ENCODE measurements at regions not wholly inside any gene's neighbourhood (a gene's known extent, or its start where the extent isn't known, plus 50 kb on each side); places are given as distances from the start of the nearest gene placed in this dataset.
A peak's percentile ranks its signal among the peaks of the same experiment; 100 is the strongest.

DNA sequence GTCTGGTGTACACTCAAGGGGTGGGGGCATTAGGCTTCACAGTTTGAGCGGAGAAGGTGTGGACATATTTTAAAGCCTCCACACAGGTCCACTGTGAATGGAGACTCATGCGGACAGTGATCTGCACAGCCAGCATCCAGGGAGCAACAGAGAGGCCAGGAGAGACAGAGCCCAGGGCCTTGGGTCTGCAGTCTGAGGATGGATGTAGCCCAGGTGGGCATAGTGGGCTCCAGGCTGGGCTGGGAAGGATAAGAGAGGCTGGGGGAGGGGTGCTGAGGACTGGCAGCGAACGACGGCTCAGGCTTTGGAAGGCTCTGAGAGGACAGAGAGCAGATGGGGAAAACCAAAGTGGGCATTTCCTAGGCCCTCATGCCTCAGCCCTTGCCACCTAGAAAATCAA lies 128.8 kb downstream of the PAPOLA start:
- Histone ChIP-seq H3K27ac (no peak overlapping the region), H3K9me2 (replicated peaks; ENCODE audit: insufficient read depth) (no peaks in the 10 kb centered on the region), H2AFZ (no peak overlapping the region), H3K27me3 (no peaks in the 10 kb centered on the region), H4K20me1 (ENCODE audit: insufficient read depth, poor library complexity, severe bottlenecking) (no peaks in the 10 kb centered on the region), H3K79me2 (no peaks in the 10 kb centered on the region), H3K4me2 (no peak overlapping the region), H3K4me3 (no peak overlapping the region), H3K4me1 (ENCODE audit: insufficient read depth) (no peaks in the 10 kb centered on the region), H3K36me3 (replicated peaks; ENCODE audit: insufficient read depth, low read depth) (no peaks in the 10 kb centered on the region), H3K9me3 (ENCODE audit: low read depth) (no peaks in the 10 kb centered on the region)
- no peak for DNase-seq (ENCODE audit: low spot score)
- WGBS (ENCODE audit: low lambda C conversion rate, missing lambda C conversion rate): 93% methylated on average over 5 of the region's 5 CpGs
- TF ChIP-seq EZH2 (IDR thresholded peaks at IDR 0.05; ENCODE audit: borderline replicate concordance) (no peak), EZH2phosphoT487 (IDR thresholded peaks at IDR 0.05; ENCODE audit: low read depth, severe bottlenecking, unreplicated experiment) (no peak)
- TF ChIP-seq, protein P1, sequence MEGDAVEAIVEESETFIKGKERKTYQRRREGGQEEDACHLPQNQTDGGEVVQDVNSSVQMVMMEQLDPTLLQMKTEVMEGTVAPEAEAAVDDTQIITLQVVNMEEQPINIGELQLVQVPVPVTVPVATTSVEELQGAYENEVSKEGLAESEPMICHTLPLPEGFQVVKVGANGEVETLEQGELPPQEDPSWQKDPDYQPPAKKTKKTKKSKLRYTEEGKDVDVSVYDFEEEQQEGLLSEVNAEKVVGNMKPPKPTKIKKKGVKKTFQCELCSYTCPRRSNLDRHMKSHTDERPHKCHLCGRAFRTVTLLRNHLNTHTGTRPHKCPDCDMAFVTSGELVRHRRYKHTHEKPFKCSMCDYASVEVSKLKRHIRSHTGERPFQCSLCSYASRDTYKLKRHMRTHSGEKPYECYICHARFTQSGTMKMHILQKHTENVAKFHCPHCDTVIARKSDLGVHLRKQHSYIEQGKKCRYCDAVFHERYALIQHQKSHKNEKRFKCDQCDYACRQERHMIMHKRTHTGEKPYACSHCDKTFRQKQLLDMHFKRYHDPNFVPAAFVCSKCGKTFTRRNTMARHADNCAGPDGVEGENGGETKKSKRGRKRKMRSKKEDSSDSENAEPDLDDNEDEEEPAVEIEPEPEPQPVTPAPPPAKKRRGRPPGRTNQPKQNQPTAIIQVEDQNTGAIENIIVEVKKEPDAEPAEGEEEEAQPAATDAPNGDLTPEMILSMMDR (IDR thresholded peaks at IDR 0.05; ENCODE audit: poor library complexity): no peak

DNA sequence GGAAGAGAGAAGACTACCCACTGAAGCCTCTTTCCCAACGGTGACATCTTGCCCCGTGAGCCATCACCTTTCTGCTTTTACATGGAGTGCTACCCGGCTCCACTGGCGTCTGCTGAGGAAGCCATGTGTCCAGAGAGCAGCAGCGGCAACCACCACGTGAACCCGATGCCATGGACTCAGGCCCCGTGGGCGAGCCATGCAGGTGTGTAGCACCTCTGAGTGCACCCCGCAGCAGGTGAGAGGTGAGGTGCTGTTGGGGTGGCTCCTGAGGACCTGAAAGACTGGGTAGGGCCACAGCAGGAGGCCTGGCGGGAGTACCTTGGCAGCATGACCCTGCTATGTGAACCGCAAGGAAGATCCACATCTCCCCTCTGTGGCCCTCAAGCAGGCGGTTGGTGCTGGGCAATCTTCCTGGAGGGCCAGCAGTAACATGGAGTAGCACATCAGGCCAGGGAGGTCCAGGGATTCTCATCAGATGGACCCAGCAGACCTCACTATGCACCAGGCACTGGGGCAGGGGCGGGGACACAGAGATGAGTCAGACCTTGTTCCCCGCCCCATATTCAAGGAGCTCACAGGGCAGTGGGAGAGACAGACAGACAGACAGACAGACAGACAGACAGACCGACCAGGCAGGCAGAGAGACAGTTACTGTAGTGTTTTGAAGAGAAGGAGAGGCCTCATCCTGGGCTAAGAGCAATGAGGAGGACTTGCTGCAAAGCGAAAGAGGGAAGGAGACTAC lies 129.6 kb downstream of the PAPOLA start:
- H3K79me2 ChIP-seq: no peaks in the 10 kb centered on the region
- H3K27me3 ChIP-seq: no peaks in the 10 kb centered on the region
- H3K36me3 ChIP-seq (replicated peaks; ENCODE audit: insufficient read depth, low read depth): no peaks in the 10 kb centered on the region
- no peaks in the 10 kb centered on the region for H3K9me2 ChIP-seq (replicated peaks; ENCODE audit: insufficient read depth)
- no peak overlapping the region for H3K4me3 ChIP-seq
- no peak for TF ChIP-seq EZH2 (IDR thresholded peaks at IDR 0.05; ENCODE audit: borderline replicate concordance)
- TF ChIP-seq, protein P1 (IDR thresholded peaks at IDR 0.05; ENCODE audit: poor library complexity): no peak
- no peaks in the 10 kb centered on the region for H3K9me3 ChIP-seq (ENCODE audit: low read depth)
- H2AFZ ChIP-seq: no peak overlapping the region
- H3K4me2 ChIP-seq: no peak overlapping the region
- DNase-seq (ENCODE audit: low spot score): peak; percentile 2
- H3K4me1 ChIP-seq (ENCODE audit: insufficient read depth): no peaks in the 10 kb centered on the region
- 83% methylated on average over 17 of the region's 17 CpGs for WGBS (ENCODE audit: low lambda C conversion rate, missing lambda C conversion rate)
- no peak overlapping the region for H3K27ac ChIP-seq
- H4K20me1 ChIP-seq (ENCODE audit: insufficient read depth, poor library complexity, severe bottlenecking): no peaks in the 10 kb centered on the region

DNA sequence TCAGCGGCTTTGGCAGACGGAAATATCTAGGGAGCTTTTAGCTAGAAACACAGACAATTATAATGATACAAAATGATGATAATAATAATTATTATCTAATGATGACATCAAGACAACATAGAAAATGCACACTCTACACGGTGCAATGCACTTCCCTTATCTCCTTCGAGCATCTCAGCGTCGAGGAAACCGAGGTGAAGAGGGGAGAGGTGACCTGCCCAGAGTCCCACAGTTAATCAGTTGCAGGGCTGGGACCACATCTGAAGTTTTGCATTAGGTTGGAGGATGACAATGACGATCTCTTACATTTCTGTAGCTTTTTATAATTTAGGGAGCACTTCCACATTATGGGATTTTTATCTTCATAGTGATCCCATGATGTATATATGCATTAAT lies 130.2 kb downstream of the PAPOLA start:
- H3K4me1 ChIP-seq (ENCODE audit: insufficient read depth): no peaks in the 10 kb centered on the region
- H3K4me3 ChIP-seq: no peak overlapping the region
- H4K20me1 ChIP-seq (ENCODE audit: insufficient read depth, poor library complexity, severe bottlenecking): no peaks in the 10 kb centered on the region
- no peak overlapping the region for H3K4me2 ChIP-seq
- TF ChIP-seq, protein P1 (IDR thresholded peaks at IDR 0.05; ENCODE audit: poor library complexity): no peak
- TF ChIP-seq EZH2 (IDR thresholded peaks at IDR 0.05; ENCODE audit: borderline replicate concordance) (no peak), EZH2phosphoT487 (IDR thresholded peaks at IDR 0.05; ENCODE audit: low read depth, severe bottlenecking, unreplicated experiment) (no peak)
- H3K36me3 ChIP-seq (replicated peaks; ENCODE audit: insufficient read depth, low read depth): no peaks in the 10 kb centered on the region
- H3K9me2 ChIP-seq (replicated peaks; ENCODE audit: insufficient read depth): no peaks in the 10 kb centered on the region
- no peaks in the 10 kb centered on the region for H3K79me2 ChIP-seq
- no peak overlapping the region for H2AFZ ChIP-seq
- H3K27me3 ChIP-seq: no peaks in the 10 kb centered on the region
- DNase-seq (ENCODE audit: low spot score): no peak
- H3K27ac ChIP-seq: no peak overlapping the region
- WGBS (ENCODE audit: low lambda C conversion rate, missing lambda C conversion rate): 74% methylated on average over 8 of the region's 8 CpGs
- H3K9me3 ChIP-seq (ENCODE audit: low read depth): no peaks in the 10 kb centered on the region

All from hepatocyte (in vitro differentiated cells).